ENCODE measurements at regions not wholly inside any gene's neighbourhood (a gene's known extent, or its start where the extent isn't known, plus 50 kb on each side); places are given as distances from the start of the nearest gene placed in this dataset.

DNA sequence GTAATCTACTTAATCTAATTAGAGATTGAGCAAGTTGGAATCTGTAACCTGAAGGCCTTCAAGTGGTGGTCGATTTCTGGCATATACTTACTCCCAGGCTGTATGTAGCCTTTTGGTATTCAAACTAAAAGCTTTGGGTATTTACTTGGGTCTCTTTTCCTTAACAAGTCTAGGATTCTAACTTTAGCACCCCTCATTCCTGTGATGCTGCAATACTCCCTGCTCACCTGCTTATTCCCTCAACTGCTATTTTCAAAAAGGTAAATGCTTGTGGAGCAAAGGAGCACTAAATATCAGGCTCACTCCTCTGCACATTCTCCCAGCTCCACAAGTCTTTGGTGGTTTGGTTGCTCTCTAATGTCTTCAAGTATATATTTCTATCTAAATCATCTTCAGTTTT lies 68.0 kb upstream of the CYYR1 start:
- TF ChIP-seq, protein P1, sequence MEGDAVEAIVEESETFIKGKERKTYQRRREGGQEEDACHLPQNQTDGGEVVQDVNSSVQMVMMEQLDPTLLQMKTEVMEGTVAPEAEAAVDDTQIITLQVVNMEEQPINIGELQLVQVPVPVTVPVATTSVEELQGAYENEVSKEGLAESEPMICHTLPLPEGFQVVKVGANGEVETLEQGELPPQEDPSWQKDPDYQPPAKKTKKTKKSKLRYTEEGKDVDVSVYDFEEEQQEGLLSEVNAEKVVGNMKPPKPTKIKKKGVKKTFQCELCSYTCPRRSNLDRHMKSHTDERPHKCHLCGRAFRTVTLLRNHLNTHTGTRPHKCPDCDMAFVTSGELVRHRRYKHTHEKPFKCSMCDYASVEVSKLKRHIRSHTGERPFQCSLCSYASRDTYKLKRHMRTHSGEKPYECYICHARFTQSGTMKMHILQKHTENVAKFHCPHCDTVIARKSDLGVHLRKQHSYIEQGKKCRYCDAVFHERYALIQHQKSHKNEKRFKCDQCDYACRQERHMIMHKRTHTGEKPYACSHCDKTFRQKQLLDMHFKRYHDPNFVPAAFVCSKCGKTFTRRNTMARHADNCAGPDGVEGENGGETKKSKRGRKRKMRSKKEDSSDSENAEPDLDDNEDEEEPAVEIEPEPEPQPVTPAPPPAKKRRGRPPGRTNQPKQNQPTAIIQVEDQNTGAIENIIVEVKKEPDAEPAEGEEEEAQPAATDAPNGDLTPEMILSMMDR (IDR thresholded peaks at IDR 0.05; ENCODE audit: insufficient read depth, low read depth, low read length): no peak
- TF ChIP-seq EZH2 (IDR thresholded peaks at IDR 0.05; ENCODE audit: insufficient read depth, low read length): no peak
